ENCODE measurements at regions not wholly inside any gene's neighbourhood (a gene's known extent, or its start where the extent isn't known, plus 50 kb on each side); places are given as distances from the start of the nearest gene placed in this dataset.

GRCh38 chr20:11719153-11719552 lies 198.5 kb upstream of the BTBD3 start:
- no peak overlapping the region for H3K27ac ChIP-seq (ENCODE audit: low read length)
- ATAC-seq, result no peak
- H3K4me1 ChIP-seq (ENCODE audit: control insufficient read depth, insufficient read depth, low read length), result no peaks in the 10 kb centered on the region
- intact Hi-C loops (cut with micrococcal nuclease; ENCODE audit: unreplicated experiment) (no loop called here), in situ Hi-C loops (cut with HindIII; ENCODE audit: low pct_unique_long_range_greater_than_20kb, low sequenced_read_pairs) (no loop called here)
- ChIA-PET CTCF (no interaction called here), POLR2A (no interaction called here)
- BruUV-seq (replicated peaks), result no TSS peak
- no peaks in the 10 kb centered on the region for H3K36me3 ChIP-seq (ENCODE audit: control insufficient read depth, insufficient read depth, low read length)
- no peak for TF ChIP-seq TCF7L2 (IDR thresholded peaks at IDR 0.05; ENCODE audit: low read depth, low read length)
- TF ChIP-seq, protein P1, sequence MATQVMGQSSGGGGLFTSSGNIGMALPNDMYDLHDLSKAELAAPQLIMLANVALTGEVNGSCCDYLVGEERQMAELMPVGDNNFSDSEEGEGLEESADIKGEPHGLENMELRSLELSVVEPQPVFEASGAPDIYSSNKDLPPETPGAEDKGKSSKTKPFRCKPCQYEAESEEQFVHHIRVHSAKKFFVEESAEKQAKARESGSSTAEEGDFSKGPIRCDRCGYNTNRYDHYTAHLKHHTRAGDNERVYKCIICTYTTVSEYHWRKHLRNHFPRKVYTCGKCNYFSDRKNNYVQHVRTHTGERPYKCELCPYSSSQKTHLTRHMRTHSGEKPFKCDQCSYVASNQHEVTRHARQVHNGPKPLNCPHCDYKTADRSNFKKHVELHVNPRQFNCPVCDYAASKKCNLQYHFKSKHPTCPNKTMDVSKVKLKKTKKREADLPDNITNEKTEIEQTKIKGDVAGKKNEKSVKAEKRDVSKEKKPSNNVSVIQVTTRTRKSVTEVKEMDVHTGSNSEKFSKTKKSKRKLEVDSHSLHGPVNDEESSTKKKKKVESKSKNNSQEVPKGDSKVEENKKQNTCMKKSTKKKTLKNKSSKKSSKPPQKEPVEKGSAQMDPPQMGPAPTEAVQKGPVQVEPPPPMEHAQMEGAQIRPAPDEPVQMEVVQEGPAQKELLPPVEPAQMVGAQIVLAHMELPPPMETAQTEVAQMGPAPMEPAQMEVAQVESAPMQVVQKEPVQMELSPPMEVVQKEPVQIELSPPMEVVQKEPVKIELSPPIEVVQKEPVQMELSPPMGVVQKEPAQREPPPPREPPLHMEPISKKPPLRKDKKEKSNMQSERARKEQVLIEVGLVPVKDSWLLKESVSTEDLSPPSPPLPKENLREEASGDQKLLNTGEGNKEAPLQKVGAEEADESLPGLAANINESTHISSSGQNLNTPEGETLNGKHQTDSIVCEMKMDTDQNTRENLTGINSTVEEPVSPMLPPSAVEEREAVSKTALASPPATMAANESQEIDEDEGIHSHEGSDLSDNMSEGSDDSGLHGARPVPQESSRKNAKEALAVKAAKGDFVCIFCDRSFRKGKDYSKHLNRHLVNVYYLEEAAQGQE (IDR thresholded peaks at IDR 0.05; ENCODE audit: insufficient read depth in 1 of 2, low read depth in 2 of 2, low read length in 1 of 2), result no peak
- no peak for TF ChIP-seq POLR2AphosphoS5 (IDR thresholded peaks at IDR 0.05; ENCODE audit: low read depth, low read length)
- no peak for TF ChIP-seq SIN3A (IDR thresholded peaks at IDR 0.05; ENCODE audit: borderline replicate concordance, insufficient read depth, low read depth, low read length)
- TF ChIP-seq CTCF (IDR thresholded peaks at IDR 0.05), result no peak
- no peak for DNase-seq (ENCODE audit: low read depth, low spot score)
- H3K27me3 ChIP-seq (ENCODE audit: control insufficient read depth, insufficient read depth, low read length), result no peaks in the 10 kb centered on the region
- no peaks in the 10 kb centered on the region for H3K9me3 ChIP-seq (ENCODE audit: control insufficient read depth, insufficient read depth, low read depth, low read length)
- H3K4me3 ChIP-seq (ENCODE audit: low read depth in 2 of 2, low read length in 2 of 2), result no peak overlapping the region

GRCh38 chr20:11721411-11721810 lies 196.3 kb upstream of the BTBD3 start:
- no peaks in the 10 kb centered on the region for H3K4me1 ChIP-seq (ENCODE audit: control insufficient read depth, insufficient read depth, low read length)
- no TSS peak for BruUV-seq (replicated peaks)
- ATAC-seq (no peak), DNase-seq (ENCODE audit: low read depth, low spot score) (no peak)
- H3K4me3 ChIP-seq (ENCODE audit: low read depth in 2 of 2, low read length in 2 of 2), result no peak overlapping the region
- intact Hi-C loops (cut with micrococcal nuclease; ENCODE audit: unreplicated experiment), result no loop called here
- CTCF ChIA-PET, result interaction anchor here (0.6 kb wide), 1 partner anchor 272 kb away, joined by 3 read pairs; no protein-coding TSS in a partner anchor
- H3K36me3 ChIP-seq (ENCODE audit: control insufficient read depth, insufficient read depth, low read length), result no peaks in the 10 kb centered on the region
- H3K9me3 ChIP-seq (ENCODE audit: control insufficient read depth, insufficient read depth, low read depth, low read length), result no peaks in the 10 kb centered on the region
- in situ Hi-C loops (cut with HindIII; ENCODE audit: low pct_unique_long_range_greater_than_20kb, low sequenced_read_pairs), result no loop called here
- no peak overlapping the region for H3K27ac ChIP-seq (ENCODE audit: low read length)
- no peaks in the 10 kb centered on the region for H3K27me3 ChIP-seq (ENCODE audit: control insufficient read depth, insufficient read depth, low read length)
- no peak for TF ChIP-seq SIN3A (IDR thresholded peaks at IDR 0.05; ENCODE audit: borderline replicate concordance, insufficient read depth, low read depth, low read length)
- no peak for TF ChIP-seq POLR2AphosphoS5 (IDR thresholded peaks at IDR 0.05; ENCODE audit: low read depth, low read length)
- TF ChIP-seq TCF7L2 (IDR thresholded peaks at IDR 0.05; ENCODE audit: low read depth, low read length), result no peak
- TF ChIP-seq CTCF (IDR thresholded peaks at IDR 0.05), result no peak
- TF ChIP-seq, protein P1 (IDR thresholded peaks at IDR 0.05; ENCODE audit: insufficient read depth in 1 of 2, low read depth in 2 of 2, low read length in 1 of 2), result no peak
- POLR2A ChIA-PET, result no interaction called here

All from Panc1 (cell line).